ENCODE measurements at regions not wholly inside any gene's neighbourhood (a gene's known extent, or its start where the extent isn't known, plus 50 kb on each side); places are given as distances from the start of the nearest gene placed in this dataset.

DNA sequence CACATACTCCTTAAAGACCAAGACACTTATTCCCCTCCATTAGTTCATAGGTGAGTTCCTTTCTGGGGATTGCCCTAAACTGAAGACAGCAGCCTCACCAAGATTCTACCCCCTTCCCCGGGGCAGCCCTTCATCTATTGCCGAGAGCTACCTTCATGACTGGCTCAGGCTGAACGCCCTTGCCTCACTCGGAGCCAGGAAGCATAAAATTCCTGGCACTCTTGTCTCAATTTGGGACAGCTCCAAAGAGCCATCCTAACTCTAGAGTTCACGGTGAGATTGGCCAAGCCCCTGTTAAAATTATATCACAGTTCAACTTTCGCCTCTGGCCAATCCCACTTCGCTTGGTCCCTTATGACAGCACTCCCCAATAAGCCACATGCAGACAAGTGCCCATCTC, 113.0 kb upstream of the PROX1 start:
- TF ChIP-seq, protein P1, sequence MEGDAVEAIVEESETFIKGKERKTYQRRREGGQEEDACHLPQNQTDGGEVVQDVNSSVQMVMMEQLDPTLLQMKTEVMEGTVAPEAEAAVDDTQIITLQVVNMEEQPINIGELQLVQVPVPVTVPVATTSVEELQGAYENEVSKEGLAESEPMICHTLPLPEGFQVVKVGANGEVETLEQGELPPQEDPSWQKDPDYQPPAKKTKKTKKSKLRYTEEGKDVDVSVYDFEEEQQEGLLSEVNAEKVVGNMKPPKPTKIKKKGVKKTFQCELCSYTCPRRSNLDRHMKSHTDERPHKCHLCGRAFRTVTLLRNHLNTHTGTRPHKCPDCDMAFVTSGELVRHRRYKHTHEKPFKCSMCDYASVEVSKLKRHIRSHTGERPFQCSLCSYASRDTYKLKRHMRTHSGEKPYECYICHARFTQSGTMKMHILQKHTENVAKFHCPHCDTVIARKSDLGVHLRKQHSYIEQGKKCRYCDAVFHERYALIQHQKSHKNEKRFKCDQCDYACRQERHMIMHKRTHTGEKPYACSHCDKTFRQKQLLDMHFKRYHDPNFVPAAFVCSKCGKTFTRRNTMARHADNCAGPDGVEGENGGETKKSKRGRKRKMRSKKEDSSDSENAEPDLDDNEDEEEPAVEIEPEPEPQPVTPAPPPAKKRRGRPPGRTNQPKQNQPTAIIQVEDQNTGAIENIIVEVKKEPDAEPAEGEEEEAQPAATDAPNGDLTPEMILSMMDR (IDR thresholded peaks at IDR 0.05) = no peak
- TF ChIP-seq EP300 (IDR thresholded peaks at IDR 0.05) (no peak), POLR2AphosphoS5 (IDR thresholded peaks at IDR 0.05) (no peak)
